Uterus (tissue), 3 donors: ENCODE measurements at regions not wholly inside any gene's neighbourhood (a gene's known extent, or its start where the extent isn't known, plus 50 kb on each side); places are given as distances from the start of the nearest gene placed in this dataset.
A peak's percentile ranks its signal among the peaks of the same experiment; 100 is the strongest.

Source experiments
- DNase-seq, 2 donors: peaks; one replicate each; pipeline ENCODE4 v3.0.0-alpha.2; 2019 to 2020
- H3K27ac ChIP-seq, 2 donors: fragments of 200-600 bp; sonication (generic); 1 replicate in 1 of 2; 2 replicates in 1 of 2; pipeline ENCODE4 v1.5.1; 2016 to 2018
- H3K27me3 ChIP-seq, 2 donors: fragments of 200-600 bp; sonication (generic); one replicate each; pipeline ENCODE4 v1.5.1; 2018 to 2019; ENCODE audit warnings: control low read depth in 1 of 2
- H3K36me3 ChIP-seq, 2 donors: fragments of 200-600 bp; sonication (generic); one replicate each; pipeline ENCODE4 v1.5.1; 2019; ENCODE audit warnings: control low read depth in 1 of 2
- H3K4me1 ChIP-seq, 2 donors: fragments of 200-600 bp; sonication (generic); one replicate each; pipeline ENCODE4 v1.5.1; 2018 to 2019; ENCODE audit warnings: control low read depth in 1 of 2
- H3K4me3 ChIP-seq, 2 donors: fragments of 200-600 bp; sonication (generic); 1 replicate in 1 of 2; 2 replicates in 1 of 2; pipeline ENCODE4 v1.5.1; 2018 to 2019; ENCODE audit warnings: mild to moderate bottlenecking in 1 of 2
- H3K9me3 ChIP-seq, 2 donors: fragments of 200-600 bp; sonication (generic); one replicate each; pipeline ENCODE4 v1.5.1; 2019; ENCODE audit warnings: control low read depth in 1 of 2
- CTCF ChIP-seq, 4 experiments: fragments of 200-600 bp in 2 of 4; fragments of 450-650 bp in 2 of 4; sonication (generic) in 2 of 4; IDR thresholded peaks; one replicate each; pipeline ENCODE4 v1.5.1; 2016 to 2019; ENCODE audit warnings: antibody characterized with exemption in 4 of 4, mild to moderate bottlenecking in 2 of 4, moderate library complexity in 1 of 4
- POLR2A ChIP-seq, 2 donors: fragments of 450-650 bp; IDR thresholded peaks; one replicate each; pipeline ENCODE4 v1.6.1; 2016; ENCODE audit warnings: antibody characterized with exemption in 2 of 2, mild to moderate bottlenecking in 1 of 2, moderate library complexity in 1 of 2
- intact Hi-C: fragments of 100-400 bp; cut with DNase I; formaldehyde crosslinking; loops from one replicate; pipeline ENCODE4 v1.15.1; 2023; ENCODE audit warnings: low total_unique reads
- donor health status: DM: yes; HTN: yes; CAD: no.

- Histone ChIP-seq H3K4me3 (no peak overlapping the region), H3K36me3 (no peaks in the 10 kb centered on the region), H3K27me3 (no peaks in the 10 kb centered on the region), H3K27ac (no peak overlapping the region), H3K9me3 (no peaks in the 10 kb centered on the region), H3K4me1 (no peaks in the 10 kb centered on the region)
- TF ChIP-seq CTCF (IDR thresholded peaks at IDR 0.05) (no peak), POLR2A (IDR thresholded peaks at IDR 0.05) (no peak)
- intact Hi-C loops: no loop called here
- DNase-seq: no peak
Observed at GRCh38 chr12:14275111-14275510, 90.4 kb upstream of the ATF7IP start.

GRCh38 chr12:14275886-14276285, 89.6 kb upstream of the ATF7IP start:
- Histone ChIP-seq H3K27ac (no peak overlapping the region), H3K36me3 (no peaks in the 10 kb centered on the region), H3K4me3 (no peak overlapping the region), H3K9me3 (no peaks in the 10 kb centered on the region), H3K4me1 (no peaks in the 10 kb centered on the region), H3K27me3 (no peaks in the 10 kb centered on the region)
- no peak for TF ChIP-seq CTCF (IDR thresholded peaks at IDR 0.05)
- TF ChIP-seq POLR2A (IDR thresholded peaks at IDR 0.05): no peak
- DNase-seq: no peak
- intact Hi-C loops: no loop called here

DNA sequence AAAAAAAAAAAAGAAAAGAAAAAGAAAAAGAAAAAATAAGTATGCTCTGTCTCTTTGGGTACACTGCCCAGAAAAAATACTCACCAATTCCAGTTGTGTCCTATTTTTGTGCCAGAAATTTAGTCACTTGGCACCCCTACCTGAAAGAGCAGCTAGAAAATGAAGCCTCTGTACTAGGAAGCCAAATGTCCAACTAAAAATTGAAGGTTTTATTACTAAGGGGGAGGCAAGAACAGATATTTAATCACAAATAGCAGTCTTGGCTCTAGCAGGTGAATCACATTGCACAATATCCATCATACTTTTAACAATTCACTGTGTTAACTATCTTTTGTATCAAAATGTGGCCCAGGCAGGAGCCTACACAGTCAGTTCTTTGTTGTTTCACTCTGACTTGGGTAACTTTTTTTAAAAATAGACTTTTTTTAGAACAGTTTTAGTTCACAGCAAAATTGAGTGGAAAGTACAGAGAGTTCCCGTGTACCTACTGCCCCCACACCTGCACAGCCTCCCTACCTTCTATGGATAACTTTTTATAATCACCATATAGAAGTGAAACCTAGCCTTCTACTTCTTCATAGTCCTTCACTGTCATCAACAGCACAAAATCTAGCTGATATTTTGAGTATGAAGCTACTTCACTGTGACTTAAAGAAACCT, 87.1 kb upstream of the ATF7IP start:
- peak in 1 of 2 donors; percentile 64 for DNase-seq
- Histone ChIP-seq H3K9me3 (no peaks in the 10 kb centered on the region), H3K27me3 (no peaks in the 10 kb centered on the region), H3K4me1 (no peaks in the 10 kb centered on the region), H3K27ac (peak overlapping the region in 1 of 2 donors; percentile 59), H3K4me3 (no peak overlapping the region), H3K36me3 (no peaks in the 10 kb centered on the region)
- TF ChIP-seq CTCF (IDR thresholded peaks at IDR 0.05) (no peak), POLR2A (IDR thresholded peaks at IDR 0.05) (no peak)
- intact Hi-C loops: no loop called here

GRCh38 chr12:14279845-14280244, 85.6 kb upstream of the ATF7IP start:
- TF ChIP-seq POLR2A (IDR thresholded peaks at IDR 0.05) (no peak), CTCF (IDR thresholded peaks at IDR 0.05) (no peak)
- H3K36me3 ChIP-seq: no peaks in the 10 kb centered on the region
- no peak for DNase-seq
- intact Hi-C loops: no loop called here
- no peaks in the 10 kb centered on the region for H3K4me1 ChIP-seq
- no peak overlapping the region for H3K4me3 ChIP-seq
- no peaks in the 10 kb centered on the region for H3K27me3 ChIP-seq
- H3K9me3 ChIP-seq: no peaks in the 10 kb centered on the region
- H3K27ac ChIP-seq: no peak overlapping the region

DNA sequence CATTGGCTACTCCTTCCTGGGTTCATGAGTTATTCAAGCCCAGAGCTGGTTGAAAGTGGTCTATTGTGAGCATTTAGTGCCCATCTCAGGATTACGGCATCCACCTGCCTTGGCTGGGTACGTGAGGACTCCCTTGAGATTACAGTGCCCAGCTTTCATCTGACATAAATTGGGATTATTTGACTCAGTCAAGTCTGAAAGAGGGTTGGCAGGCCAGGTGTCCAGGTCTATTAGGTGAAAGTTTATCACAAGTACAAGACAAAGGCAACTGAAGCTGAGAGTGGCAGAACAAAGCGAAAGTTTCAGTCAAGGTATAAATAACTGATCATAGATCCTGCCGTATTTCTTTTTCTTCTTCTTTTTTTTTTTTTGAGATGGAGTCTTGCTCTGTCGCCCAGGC, 84.6 kb upstream of the ATF7IP start:
- TF ChIP-seq CTCF (IDR thresholded peaks at IDR 0.05) (no peak), POLR2A (IDR thresholded peaks at IDR 0.05) (no peak)
- H3K4me1 ChIP-seq: no peaks in the 10 kb centered on the region
- H3K27ac ChIP-seq: no peak overlapping the region
- no peaks in the 10 kb centered on the region for H3K27me3 ChIP-seq
- no peaks in the 10 kb centered on the region for H3K9me3 ChIP-seq
- intact Hi-C loops: no loop called here
- no peak overlapping the region for H3K4me3 ChIP-seq
- no peak for DNase-seq
- H3K36me3 ChIP-seq: no peaks in the 10 kb centered on the region
